ENCODE measurements at regions not wholly inside any gene's neighbourhood (a gene's known extent, or its start where the extent isn't known, plus 50 kb on each side); places are given as distances from the start of the nearest gene placed in this dataset.

GRCh38 chr18:60090170-60090569, 190.4 kb downstream of the PMAIP1 start:
- POLR2A ChIA-PET = no interaction called here
- Histone ChIP-seq H3F3A (replicated peaks; ENCODE audit: insufficient read depth) (no peaks in the 10 kb centered on the region), H3K27me3 (ENCODE audit: insufficient read depth) (no peaks in the 10 kb centered on the region), H3K9me3 (no peaks in the 10 kb centered on the region), H3K9ac (no peak overlapping the region), H3K4me2 (no peak overlapping the region), H3K36me3 (replicated peaks in 1 of 2; ENCODE audit: control insufficient read depth in 1 of 2, insufficient read depth in 2 of 2, low read length in 1 of 2) (no peaks in the 10 kb centered on the region), H3K27ac (ENCODE audit: low read depth in 2 of 2, low read length in 1 of 2) (no peak overlapping the region), H3K9me2 (no peaks in the 10 kb centered on the region), H3K79me2 (ENCODE audit: insufficient read depth) (no peaks in the 10 kb centered on the region), H4K20me1 (ENCODE audit: insufficient read depth) (no peaks in the 10 kb centered on the region), H3K4me1 (ENCODE audit: control insufficient read depth in 1 of 2, insufficient read depth in 2 of 2, low read depth in 1 of 2, low read length in 1 of 2) (no peaks in the 10 kb centered on the region), H3K4me3 (ENCODE audit: low read depth in 2 of 2, low read length in 1 of 2) (no peak overlapping the region), H2AFZ (ENCODE audit: low read depth) (no peak overlapping the region)
- CTCF ChIA-PET = no interaction called here
- TF ChIP-seq NRF1 (IDR thresholded peaks at IDR 0.05; ENCODE audit: low read depth, low read length) = no peak
- no peak for TF ChIP-seq MEF2A (IDR thresholded peaks at IDR 0.05; ENCODE audit: borderline replicate concordance, low read depth)
- no peak for TF ChIP-seq FOXM1 (IDR thresholded peaks at IDR 0.05; ENCODE audit: low read depth)
- TF ChIP-seq RAD21 (IDR thresholded peaks at IDR 0.05; ENCODE audit: low read length) = peak; percentile 30; the same call in 1 of the 2 replicates
- DNase-seq = no peak
- 91% methylated on average over 7 of the region's 7 CpGs for WGBS (ENCODE audit: low lambda C conversion rate)

DNA sequence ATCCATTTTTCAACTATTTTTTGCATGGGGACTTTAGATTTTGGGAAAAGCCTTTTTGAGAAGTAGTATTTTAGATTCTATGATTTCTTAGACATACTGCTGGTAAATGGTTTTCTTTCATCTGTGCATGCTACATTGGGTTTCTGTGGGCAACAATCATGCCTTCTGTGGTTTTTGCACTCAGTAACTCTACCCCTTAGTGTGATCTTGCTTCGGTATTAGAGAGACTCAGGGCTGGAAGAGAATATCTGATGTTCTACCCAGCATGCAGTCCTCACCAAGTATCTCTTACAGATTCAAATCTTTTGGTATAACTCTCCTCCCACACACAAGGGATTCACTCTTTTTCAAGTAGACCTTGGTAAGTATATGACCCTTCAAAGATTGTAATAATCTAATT, 183.0 kb downstream of the PMAIP1 start:
- POLR2A ChIA-PET = no interaction called here

More for the DNA sequence above, 183.0 kb downstream of the PMAIP1 start:
- Histone ChIP-seq H4K20me1 (ENCODE audit: insufficient read depth) (no peaks in the 10 kb centered on the region), H3K4me2 (no peak overlapping the region), H2AFZ (ENCODE audit: low read depth) (no peak overlapping the region), H3K9me3 (no peaks in the 10 kb centered on the region), H3K36me3 (replicated peaks in 1 of 2; ENCODE audit: control insufficient read depth in 1 of 2, insufficient read depth in 2 of 2, low read length in 1 of 2) (no peaks in the 10 kb centered on the region), H3K27ac (ENCODE audit: low read depth in 2 of 2, low read length in 1 of 2) (no peak overlapping the region), H3K9ac (no peak overlapping the region), H3K27me3 (ENCODE audit: insufficient read depth) (no peaks in the 10 kb centered on the region), H3K4me3 (ENCODE audit: low read depth in 2 of 2, low read length in 1 of 2) (no peak overlapping the region), H3K4me1 (ENCODE audit: control insufficient read depth in 1 of 2, insufficient read depth in 2 of 2, low read depth in 1 of 2, low read length in 1 of 2) (no peaks in the 10 kb centered on the region), H3K9me2 (no peaks in the 10 kb centered on the region), H3F3A (replicated peaks; ENCODE audit: insufficient read depth) (no peaks in the 10 kb centered on the region), H3K79me2 (ENCODE audit: insufficient read depth) (no peaks in the 10 kb centered on the region)
- no peak for DNase-seq
- CTCF ChIA-PET = interaction anchor here (1.3 kb wide), 1 partner anchor 11 kb away, joined by 3 read pairs; no protein-coding TSS in a partner anchor
- WGBS (ENCODE audit: low lambda C conversion rate) = 75% methylated on average over 1 of the region's 1 CpG
- TF ChIP-seq MAX (IDR thresholded peaks at IDR 0.05; ENCODE audit: low read depth) = no peak
- TF ChIP-seq CHD2 (IDR thresholded peaks at IDR 0.05; ENCODE audit: low read length, partially characterized antibody) = no peak
- no peak for TF ChIP-seq YY1 (IDR thresholded peaks at IDR 0.05; ENCODE audit: low read depth)
- TF ChIP-seq CTCF (IDR thresholded peaks at IDR 0.05) = no peak
- no peak for TF ChIP-seq PBX3 (IDR thresholded peaks at IDR 0.05)
- TF ChIP-seq, protein P1, sequence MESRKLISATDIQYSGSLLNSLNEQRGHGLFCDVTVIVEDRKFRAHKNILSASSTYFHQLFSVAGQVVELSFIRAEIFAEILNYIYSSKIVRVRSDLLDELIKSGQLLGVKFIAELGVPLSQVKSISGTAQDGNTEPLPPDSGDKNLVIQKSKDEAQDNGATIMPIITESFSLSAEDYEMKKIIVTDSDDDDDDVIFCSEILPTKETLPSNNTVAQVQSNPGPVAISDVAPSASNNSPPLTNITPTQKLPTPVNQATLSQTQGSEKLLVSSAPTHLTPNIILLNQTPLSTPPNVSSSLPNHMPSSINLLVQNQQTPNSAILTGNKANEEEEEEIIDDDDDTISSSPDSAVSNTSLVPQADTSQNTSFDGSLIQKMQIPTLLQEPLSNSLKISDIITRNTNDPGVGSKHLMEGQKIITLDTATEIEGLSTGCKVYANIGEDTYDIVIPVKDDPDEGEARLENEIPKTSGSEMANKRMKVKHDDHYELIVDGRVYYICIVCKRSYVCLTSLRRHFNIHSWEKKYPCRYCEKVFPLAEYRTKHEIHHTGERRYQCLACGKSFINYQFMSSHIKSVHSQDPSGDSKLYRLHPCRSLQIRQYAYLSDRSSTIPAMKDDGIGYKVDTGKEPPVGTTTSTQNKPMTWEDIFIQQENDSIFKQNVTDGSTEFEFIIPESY (IDR thresholded peaks at IDR 0.05; ENCODE audit: borderline replicate concordance, low read depth) = no peak
- TF ChIP-seq RFX5 (IDR thresholded peaks at IDR 0.05; ENCODE audit: low read length) = no peak
- no peak for TF ChIP-seq RCOR1 (IDR thresholded peaks at IDR 0.05; ENCODE audit: low read length)
- TF ChIP-seq, protein P2, sequence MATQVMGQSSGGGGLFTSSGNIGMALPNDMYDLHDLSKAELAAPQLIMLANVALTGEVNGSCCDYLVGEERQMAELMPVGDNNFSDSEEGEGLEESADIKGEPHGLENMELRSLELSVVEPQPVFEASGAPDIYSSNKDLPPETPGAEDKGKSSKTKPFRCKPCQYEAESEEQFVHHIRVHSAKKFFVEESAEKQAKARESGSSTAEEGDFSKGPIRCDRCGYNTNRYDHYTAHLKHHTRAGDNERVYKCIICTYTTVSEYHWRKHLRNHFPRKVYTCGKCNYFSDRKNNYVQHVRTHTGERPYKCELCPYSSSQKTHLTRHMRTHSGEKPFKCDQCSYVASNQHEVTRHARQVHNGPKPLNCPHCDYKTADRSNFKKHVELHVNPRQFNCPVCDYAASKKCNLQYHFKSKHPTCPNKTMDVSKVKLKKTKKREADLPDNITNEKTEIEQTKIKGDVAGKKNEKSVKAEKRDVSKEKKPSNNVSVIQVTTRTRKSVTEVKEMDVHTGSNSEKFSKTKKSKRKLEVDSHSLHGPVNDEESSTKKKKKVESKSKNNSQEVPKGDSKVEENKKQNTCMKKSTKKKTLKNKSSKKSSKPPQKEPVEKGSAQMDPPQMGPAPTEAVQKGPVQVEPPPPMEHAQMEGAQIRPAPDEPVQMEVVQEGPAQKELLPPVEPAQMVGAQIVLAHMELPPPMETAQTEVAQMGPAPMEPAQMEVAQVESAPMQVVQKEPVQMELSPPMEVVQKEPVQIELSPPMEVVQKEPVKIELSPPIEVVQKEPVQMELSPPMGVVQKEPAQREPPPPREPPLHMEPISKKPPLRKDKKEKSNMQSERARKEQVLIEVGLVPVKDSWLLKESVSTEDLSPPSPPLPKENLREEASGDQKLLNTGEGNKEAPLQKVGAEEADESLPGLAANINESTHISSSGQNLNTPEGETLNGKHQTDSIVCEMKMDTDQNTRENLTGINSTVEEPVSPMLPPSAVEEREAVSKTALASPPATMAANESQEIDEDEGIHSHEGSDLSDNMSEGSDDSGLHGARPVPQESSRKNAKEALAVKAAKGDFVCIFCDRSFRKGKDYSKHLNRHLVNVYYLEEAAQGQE (IDR thresholded peaks at IDR 0.05; ENCODE audit: low read depth, low read length) = no peak
- TF ChIP-seq POLR2AphosphoS5 (IDR thresholded peaks at IDR 0.05; ENCODE audit: low read depth, low read length) = no peak
- no peak for TF ChIP-seq NRF1 (IDR thresholded peaks at IDR 0.05; ENCODE audit: low read depth, low read length)
